ENCODE measurements at regions not wholly inside any gene's neighbourhood (a gene's known extent, or its start where the extent isn't known, plus 50 kb on each side); places are given as distances from the start of the nearest gene placed in this dataset.

DNA sequence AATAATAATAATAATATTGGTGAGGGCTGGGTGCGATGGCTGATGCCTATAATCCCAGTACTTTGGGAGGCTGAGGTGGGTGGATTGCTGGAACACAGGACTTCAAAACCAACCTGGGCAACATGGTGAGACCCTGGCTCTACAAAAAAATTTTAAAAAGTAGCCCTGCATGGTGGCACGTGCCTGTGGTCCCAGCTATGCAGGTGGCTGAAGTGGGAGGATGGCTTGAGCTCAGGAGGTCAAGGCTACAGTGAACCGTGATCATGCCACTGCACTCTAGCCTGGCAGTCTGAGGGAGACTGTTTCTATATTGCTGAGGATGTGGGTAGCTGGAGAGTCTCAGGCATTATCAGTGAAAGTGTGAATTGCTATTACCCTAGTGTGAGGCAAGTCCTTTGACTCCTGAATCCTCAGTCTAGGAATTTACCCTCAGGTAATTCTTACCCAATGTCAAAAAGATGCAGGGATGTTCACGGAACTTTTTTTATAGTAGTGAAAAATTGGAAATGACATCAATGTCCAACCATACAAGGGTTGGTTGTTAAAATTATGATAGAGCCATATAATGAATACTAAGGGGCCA, 61.8 kb upstream of the RPL11 start:
- TF ChIP-seq ZNF274 (IDR thresholded peaks at IDR 0.05; ENCODE audit: low read depth, low read length) (no peak), YY1 (IDR thresholded peaks at IDR 0.05; ENCODE audit: insufficient read depth, insufficient read length) (no peak)
